Activated naive CD8-positive, alpha-beta T cell treated with anti-CD3 and anti-CD28 coated beads, Interleukin-2, amount 10 ng/mL, durations not matched to agents 7 days and 5 days (primary cell): ENCODE measurements at regions not wholly inside any gene's neighbourhood (a gene's known extent, or its start where the extent isn't known, plus 50 kb on each side); places are given as distances from the start of the nearest gene placed in this dataset.

ENCODE experiments used
- ATAC-seq: fragments of 150-1000 bp; cut with Tn5 transposase; one replicate; pipeline ENCODE4 v1.10.0; 2021; ENCODE audit warnings: low read depth, moderate library complexity
- POLR2A ChIA-PET: fragments of 350-600 bp; sonication (Branson Sonifier 250); formaldehyde crosslinking; loops from one replicate; lab custom pipeline; 2021; ENCODE audit warnings: antibody characterized with exemption; lab: Charles Lee
- DNase-seq: peaks from one replicate; pipeline ENCODE4 v3.0.0; 2021
- H3K27ac Mint-ChIP-seq: one replicate; pipeline ENCODE4 v1.8.0; 2022; ENCODE audit warnings: mild to moderate bottlenecking, mixed read lengths
- H3K27me3 Mint-ChIP-seq: one replicate; pipeline ENCODE4 v1.8.0; 2022; ENCODE audit warnings: mild to moderate bottlenecking, moderate library complexity, mixed read lengths
- H3K36me3 Mint-ChIP-seq: one replicate; pipeline ENCODE4 v1.8.0; 2021; ENCODE audit warnings: mild to moderate bottlenecking, mixed read lengths
- H3K4me1 Mint-ChIP-seq: one replicate; pipeline ENCODE4 v1.8.0; 2021; ENCODE audit warnings: mixed read lengths
- H3K4me3 Mint-ChIP-seq: one replicate; pipeline ENCODE4 v1.8.0; 2022; ENCODE audit warnings: mild to moderate bottlenecking, moderate library complexity, mixed read lengths
- H3K9me3 Mint-ChIP-seq: one replicate; pipeline ENCODE4 v1.8.0; 2021; ENCODE audit warnings: mixed read lengths

- Mint-ChIP-seq H3K4me3 (no peak overlapping the region), H3K9me3 (no peaks in the 10 kb centered on the region), H3K27me3 (peaks cover 2% of the 10 kb centered on the region), H3K36me3 (no peaks in the 10 kb centered on the region), H3K27ac (no peak overlapping the region), H3K4me1 (no peaks in the 10 kb centered on the region)
- ATAC-seq (no peak), DNase-seq (no peak)
- POLR2A ChIA-PET = no interaction called here
Measured at GRCh38 chr14:101369194-101369915, 191.9 kb upstream of the DIO3 start.

GRCh38 chr14:101369916-101370592 lies 191.2 kb upstream of the DIO3 start:
- Mint-ChIP-seq H3K9me3 (no peaks in the 10 kb centered on the region), H3K4me3 (no peak overlapping the region), H3K27me3 (peaks cover 2% of the 10 kb centered on the region), H3K36me3 (no peaks in the 10 kb centered on the region), H3K4me1 (no peaks in the 10 kb centered on the region), H3K27ac (no peak overlapping the region)
- ATAC-seq (no peak), DNase-seq (no peak)
- POLR2A ChIA-PET = no interaction called here

GRCh38 chr14:101370593-101371569 lies 190.4 kb upstream of the DIO3 start:
- Mint-ChIP-seq H3K27me3 (peaks cover 2% of the 10 kb centered on the region), H3K9me3 (no peaks in the 10 kb centered on the region), H3K4me1 (no peaks in the 10 kb centered on the region), H3K36me3 (no peaks in the 10 kb centered on the region), H3K4me3 (no peak overlapping the region), H3K27ac (no peak overlapping the region)
- ATAC-seq (no peak), DNase-seq (no peak)
- POLR2A ChIA-PET = interaction anchor here (0.6 kb wide), 1 partner anchor 256 kb away, joined by 8 read pairs; no protein-coding TSS in a partner anchor

GRCh38 chr14:101371799-101372793 lies 189.2 kb upstream of the DIO3 start:
- H3K27me3 Mint-ChIP-seq = peaks cover 2% of the 10 kb centered on the region
- H3K27ac Mint-ChIP-seq = no peak overlapping the region
- H3K4me3 Mint-ChIP-seq = no peak overlapping the region
- ATAC-seq (no peak), DNase-seq (no peak)
- H3K4me1 Mint-ChIP-seq = no peaks in the 10 kb centered on the region
- POLR2A ChIA-PET = interaction anchor here (0.6 kb wide), 1 partner anchor 255 kb away, joined by 8 read pairs; no protein-coding TSS in a partner anchor
- no peaks in the 10 kb centered on the region for H3K9me3 Mint-ChIP-seq
- H3K36me3 Mint-ChIP-seq = no peaks in the 10 kb centered on the region

- H3K9me3 Mint-ChIP-seq = no peaks in the 10 kb centered on the region
- DNase-seq = no peak
- H3K27me3 Mint-ChIP-seq = peaks cover 2% of the 10 kb centered on the region
- no peak overlapping the region for H3K4me3 Mint-ChIP-seq
- POLR2A ChIA-PET = no interaction called here
- no peaks in the 10 kb centered on the region for H3K4me1 Mint-ChIP-seq
- no peak for ATAC-seq
- H3K36me3 Mint-ChIP-seq = no peaks in the 10 kb centered on the region
- H3K27ac Mint-ChIP-seq = no peak overlapping the region
Measured at GRCh38 chr14:101372894-101373620, 188.2 kb upstream of the DIO3 start.

GRCh38 chr14:101373690-101374295 lies 187.5 kb upstream of the DIO3 start:
- Mint-ChIP-seq H3K36me3 (no peaks in the 10 kb centered on the region), H3K4me3 (no peak overlapping the region), H3K27ac (no peak overlapping the region), H3K4me1 (no peaks in the 10 kb centered on the region), H3K9me3 (no peaks in the 10 kb centered on the region), H3K27me3 (peaks cover 2% of the 10 kb centered on the region)
- ATAC-seq (no peak), DNase-seq (no peak)
- POLR2A ChIA-PET = no interaction called here

- no peak for ATAC-seq
- POLR2A ChIA-PET = no interaction called here
Measured at GRCh38 chr14:101374373-101375338, 186.6 kb upstream of the DIO3 start.

GRCh38 chr14:101377069-101377468 lies 184.2 kb upstream of the DIO3 start:
- Mint-ChIP-seq H3K4me1 (no peaks in the 10 kb centered on the region), H3K9me3 (no peaks in the 10 kb centered on the region), H3K4me3 (no peak overlapping the region), H3K27me3 (peaks cover 2% of the 10 kb centered on the region), H3K36me3 (no peaks in the 10 kb centered on the region), H3K27ac (no peak overlapping the region)
- ATAC-seq (no peak), DNase-seq (no peak)
- POLR2A ChIA-PET = no interaction called here

More at GRCh38 chr14:101374373-101375338, 186.6 kb upstream of the DIO3 start:
- Mint-ChIP-seq H3K4me1 (no peaks in the 10 kb centered on the region), H3K4me3 (no peak overlapping the region), H3K36me3 (no peaks in the 10 kb centered on the region), H3K27me3 (peaks cover 2% of the 10 kb centered on the region), H3K27ac (no peak overlapping the region), H3K9me3 (no peaks in the 10 kb centered on the region)
- DNase-seq = no peak

- peaks cover 5% of the 10 kb centered on the region for H3K9me3 Mint-ChIP-seq
- POLR2A ChIA-PET = no interaction called here
- no peak overlapping the region for H3K4me3 Mint-ChIP-seq
- DNase-seq = no peak
- ATAC-seq = no peak
- H3K36me3 Mint-ChIP-seq = no peaks in the 10 kb centered on the region
- no peaks in the 10 kb centered on the region for H3K4me1 Mint-ChIP-seq
- H3K27me3 Mint-ChIP-seq = peaks cover 2% of the 10 kb centered on the region
- H3K27ac Mint-ChIP-seq = no peak overlapping the region
Measured at GRCh38 chr14:101379842-101380241, 181.5 kb upstream of the DIO3 start.

- DNase-seq = no peak
- H3K27ac Mint-ChIP-seq = no peak overlapping the region
- H3K4me1 Mint-ChIP-seq = no peaks in the 10 kb centered on the region
- H3K36me3 Mint-ChIP-seq = no peaks in the 10 kb centered on the region
- peaks cover 5% of the 10 kb centered on the region for H3K9me3 Mint-ChIP-seq
- H3K27me3 Mint-ChIP-seq = peaks cover 2% of the 10 kb centered on the region
- no peak overlapping the region for H3K4me3 Mint-ChIP-seq
- no peak for ATAC-seq
- POLR2A ChIA-PET = no interaction called here
Measured at GRCh38 chr14:101380512-101380911, 180.8 kb upstream of the DIO3 start.

GRCh38 chr14:101380940-101381339 lies 180.4 kb upstream of the DIO3 start:
- POLR2A ChIA-PET = no interaction called here
- Mint-ChIP-seq H3K27ac (no peak overlapping the region), H3K36me3 (no peaks in the 10 kb centered on the region), H3K4me1 (no peaks in the 10 kb centered on the region), H3K9me3 (peaks cover 6% of the 10 kb centered on the region), H3K27me3 (peaks cover 2% of the 10 kb centered on the region), H3K4me3 (no peak overlapping the region)
- DNase-seq = no peak
- ATAC-seq = no peak
